ENCODE measurements at regions not wholly inside any gene's neighbourhood (a gene's known extent, or its start where the extent isn't known, plus 50 kb on each side); places are given as distances from the start of the nearest gene placed in this dataset.

GRCh38 chr1:70542030-70542429, 131.0 kb downstream of the CTH start:
- TF ChIP-seq TCF12 (IDR thresholded peaks at IDR 0.05; ENCODE audit: low read depth): no peak
- no peak for TF ChIP-seq MAX (IDR thresholded peaks at IDR 0.05)
- no peak for TF ChIP-seq EP300 (IDR thresholded peaks at IDR 0.05; ENCODE audit: borderline replicate concordance)
- TF ChIP-seq TAF1 (IDR thresholded peaks at IDR 0.05; ENCODE audit: low read depth): no peak
- no peak for TF ChIP-seq RAD21 (IDR thresholded peaks at IDR 0.05; ENCODE audit: low read depth)
- no peak for TF ChIP-seq EGR1 (IDR thresholded peaks at IDR 0.05)
- no peak for TF ChIP-seq TEAD4 (IDR thresholded peaks at IDR 0.05)
- TF ChIP-seq ZBTB7A (IDR thresholded peaks at IDR 0.05; ENCODE audit: low read depth): no peak

- TF ChIP-seq CEBPB (IDR thresholded peaks at IDR 0.05) (no peak), NFIC (IDR thresholded peaks at IDR 0.05) (no peak), FOXM1 (IDR thresholded peaks at IDR 0.05; ENCODE audit: borderline replicate concordance, low read depth) (no peak), USF1 (IDR thresholded peaks at IDR 0.05) (no peak), MAX (IDR thresholded peaks at IDR 0.05) (no peak), YY1 (IDR thresholded peaks at IDR 0.05; ENCODE audit: low read depth) (no peak), RAD21 (IDR thresholded peaks at IDR 0.05; ENCODE audit: low read depth) (no peak)
These were observed 131.8 kb downstream of the CTH start for GRCh38 chr1:70542856-70543255.

- TF ChIP-seq CEBPB (IDR thresholded peaks at IDR 0.05): no peak
- TF ChIP-seq TEAD4 (IDR thresholded peaks at IDR 0.05): no peak
- TF ChIP-seq RAD21 (IDR thresholded peaks at IDR 0.05; ENCODE audit: low read depth): no peak
- no peak for TF ChIP-seq EP300 (IDR thresholded peaks at IDR 0.05; ENCODE audit: borderline replicate concordance)
- no peak for TF ChIP-seq YY1 (IDR thresholded peaks at IDR 0.05; ENCODE audit: low read depth)
- no peak for TF ChIP-seq TAF1 (IDR thresholded peaks at IDR 0.05; ENCODE audit: low read depth)
- no peak for TF ChIP-seq ZBTB7A (IDR thresholded peaks at IDR 0.05; ENCODE audit: low read depth)
- no peak for TF ChIP-seq EGR1 (IDR thresholded peaks at IDR 0.05)
- no peak for TF ChIP-seq USF1 (IDR thresholded peaks at IDR 0.05)
- no peak for TF ChIP-seq CREB1 (IDR thresholded peaks at IDR 0.05; ENCODE audit: low read depth)
- TF ChIP-seq TCF12 (IDR thresholded peaks at IDR 0.05; ENCODE audit: low read depth): no peak
- TF ChIP-seq NFIC (IDR thresholded peaks at IDR 0.05): no peak
- TF ChIP-seq FOXM1 (IDR thresholded peaks at IDR 0.05; ENCODE audit: borderline replicate concordance, low read depth): no peak
These were observed 135.7 kb downstream of the CTH start for GRCh38 chr1:70546726-70547125.

- no peak for TF ChIP-seq TAF1 (IDR thresholded peaks at IDR 0.05; ENCODE audit: low read depth)
- no peak for TF ChIP-seq NFIC (IDR thresholded peaks at IDR 0.05)
- no peak for TF ChIP-seq USF1 (IDR thresholded peaks at IDR 0.05)
- TF ChIP-seq RAD21 (IDR thresholded peaks at IDR 0.05; ENCODE audit: low read depth): no peak
- no peak for TF ChIP-seq REST (IDR thresholded peaks at IDR 0.05; ENCODE audit: low read depth)
- TF ChIP-seq TCF12 (IDR thresholded peaks at IDR 0.05; ENCODE audit: low read depth): no peak
- TF ChIP-seq TEAD4 (IDR thresholded peaks at IDR 0.05): no peak
- TF ChIP-seq MAX (IDR thresholded peaks at IDR 0.05): no peak
- TF ChIP-seq ZBTB7A (IDR thresholded peaks at IDR 0.05; ENCODE audit: low read depth): no peak
- no peak for TF ChIP-seq CEBPB (IDR thresholded peaks at IDR 0.05)
- no peak for TF ChIP-seq YY1 (IDR thresholded peaks at IDR 0.05; ENCODE audit: low read depth)
- TF ChIP-seq CREB1 (IDR thresholded peaks at IDR 0.05; ENCODE audit: low read depth): no peak
- no peak for TF ChIP-seq EGR1 (IDR thresholded peaks at IDR 0.05)
- no peak for TF ChIP-seq EP300 (IDR thresholded peaks at IDR 0.05; ENCODE audit: borderline replicate concordance)
- no peak for TF ChIP-seq FOXM1 (IDR thresholded peaks at IDR 0.05; ENCODE audit: borderline replicate concordance, low read depth)
These were observed 141.8 kb downstream of the CTH start for GRCh38 chr1:70552662-70553566.

GRCh38 chr1:70553567-70553956, 142.5 kb downstream of the CTH start:
- TF ChIP-seq NFIC (IDR thresholded peaks at IDR 0.05): no peak
- TF ChIP-seq EGR1 (IDR thresholded peaks at IDR 0.05): no peak
- no peak for TF ChIP-seq REST (IDR thresholded peaks at IDR 0.05; ENCODE audit: low read depth)
- TF ChIP-seq CREB1 (IDR thresholded peaks at IDR 0.05; ENCODE audit: low read depth): no peak
- no peak for TF ChIP-seq ZBTB7A (IDR thresholded peaks at IDR 0.05; ENCODE audit: low read depth)
- TF ChIP-seq EP300 (IDR thresholded peaks at IDR 0.05; ENCODE audit: borderline replicate concordance): no peak
- TF ChIP-seq MAX (IDR thresholded peaks at IDR 0.05): no peak
- TF ChIP-seq FOXM1 (IDR thresholded peaks at IDR 0.05; ENCODE audit: borderline replicate concordance, low read depth): no peak
- TF ChIP-seq USF1 (IDR thresholded peaks at IDR 0.05): no peak
